SK-N-SH treated with all-trans-retinoic acid at 6 μM for 48 hours (cell line): ENCODE measurements at regions not wholly inside any gene's neighbourhood (a gene's known extent, or its start where the extent isn't known, plus 50 kb on each side); places are given as distances from the start of the nearest gene placed in this dataset.

Source experiments
- ATAC-seq: fragments of 200-7000 bp; cut with Tn5 transposase; 3 replicates; pipeline ENCODE4 v1.9.1; 2020; ENCODE audit warnings: mild to moderate bottlenecking, moderate library complexity
- CSDC2 ChIP-seq: fragments of 250-450 bp; sonication (Bioruptor Pico); IDR thresholded peaks from 2 replicates; pipeline ENCODE4 v1.5.0; 2020; ENCODE audit warnings: mild to moderate bottlenecking, moderate library complexity
- GLIS3 ChIP-seq: fragments of 250-450 bp; sonication (Bioruptor Pico); IDR thresholded peaks from 2 replicates; pipeline ENCODE4 v1.5.0; 2020; ENCODE audit warnings: mild to moderate bottlenecking, moderate library complexity
- ISL1 ChIP-seq: fragments of 250-450 bp; sonication (Bioruptor Pico); IDR thresholded peaks from 2 replicates; pipeline ENCODE4 v2.1.2; 2022; ENCODE audit warnings: mild to moderate bottlenecking, moderate library complexity
- OSR1 ChIP-seq: fragments of 250-450 bp; sonication (Bioruptor Pico); IDR thresholded peaks from 2 replicates; pipeline ENCODE4 v1.8.0; 2022; ENCODE audit warnings: moderate library complexity, mild to moderate bottlenecking, inconsistent platforms
- PPARA ChIP-seq: fragments of 250-450 bp; sonication (Bioruptor Pico); IDR thresholded peaks from 2 replicates; pipeline ENCODE4 v1.5.0; 2020; ENCODE audit warnings: mild to moderate bottlenecking, borderline replicate concordance
- RARB ChIP-seq: fragments of 250-450 bp; sonication (Bioruptor Pico); IDR thresholded peaks from 2 replicates; pipeline ENCODE4 v1.8.0; 2021; ENCODE audit warnings: mild to moderate bottlenecking, moderate library complexity
- SNAI2 ChIP-seq: fragments of 250-450 bp; sonication (Bioruptor Pico); IDR thresholded peaks from 2 replicates; pipeline ENCODE4 v1.5.0; 2020; ENCODE audit warnings: mild to moderate bottlenecking, moderate library complexity
- TCF4 ChIP-seq: fragments of 250-450 bp; sonication (Bioruptor Pico); IDR thresholded peaks from 2 replicates; pipeline ENCODE4 v1.8.0; 2021; ENCODE audit warnings: mild to moderate bottlenecking, moderate library complexity, borderline replicate concordance
- TOX ChIP-seq: fragments of 250-450 bp; sonication (Bioruptor Pico); IDR thresholded peaks from 2 replicates; pipeline ENCODE4 v1.8.0; 2021; ENCODE audit warnings: mild to moderate bottlenecking, moderate library complexity, borderline replicate concordance
- ZC3H10 ChIP-seq: fragments of 250-450 bp; sonication (Bioruptor Pico); IDR thresholded peaks from 2 replicates; pipeline ENCODE4 v1.5.1; 2021; ENCODE audit warnings: mild to moderate bottlenecking, moderate library complexity
- ZFP3 ChIP-seq: fragments of 250-450 bp; sonication (Bioruptor Pico); IDR thresholded peaks from 2 replicates; pipeline ENCODE4 v1.5.0; 2020; ENCODE audit warnings: mild to moderate bottlenecking, moderate library complexity
- ZFP30 ChIP-seq: fragments of 450-650 bp; formaldehyde crosslinking; IDR thresholded peaks from 2 replicates; pipeline ENCODE4 v1.5.0; 2022; ENCODE audit warnings: mild to moderate bottlenecking, moderate library complexity
- ZNF565 ChIP-seq: fragments of 450-650 bp; formaldehyde crosslinking; conservative IDR thresholded peaks from 2 replicates; pipeline ENCODE4 v1.5.0; 2020; ENCODE audit warnings: low read depth, mild to moderate bottlenecking, moderate library complexity
- ZNF70 ChIP-seq: fragments of 450-650 bp; formaldehyde crosslinking; IDR thresholded peaks from 2 replicates; pipeline ENCODE4 v1.5.0; 2020; ENCODE audit warnings: mild to moderate bottlenecking, moderate library complexity
- ZNF8 ChIP-seq: fragments of 450-650 bp; formaldehyde crosslinking; IDR thresholded peaks from 2 replicates; pipeline ENCODE4 v1.5.0; 2020; ENCODE audit warnings: mild to moderate bottlenecking, moderate library complexity
- TF ChIP-seq, protein P1 (sequence below): fragments of 250-450 bp; sonication (Bioruptor Pico); IDR thresholded peaks from 2 replicates; pipeline ENCODE4 v1.5.1; 2021; ENCODE audit warnings: mild to moderate bottlenecking, moderate library complexity
- TF ChIP-seq, protein P2 (sequence below): fragments of 250-450 bp; sonication (Bioruptor Pico); IDR thresholded peaks from 2 replicates; pipeline ENCODE4 v1.8.0; 2021; ENCODE audit warnings: low read depth, mild to moderate bottlenecking, moderate library complexity, borderline replicate concordance
- TF ChIP-seq, protein P3 (sequence below): fragments of 250-450 bp; sonication (Bioruptor Pico); IDR thresholded peaks from 2 replicates; pipeline ENCODE4 v1.5.0; 2020; ENCODE audit warnings: mild to moderate bottlenecking, moderate library complexity
- TF ChIP-seq, protein P4 (sequence below): fragments of 250-450 bp; sonication (Bioruptor Pico); IDR thresholded peaks from 2 replicates; pipeline ENCODE4 v1.5.1; 2020; ENCODE audit warnings: low read depth, mild to moderate bottlenecking, moderate library complexity

DNA sequence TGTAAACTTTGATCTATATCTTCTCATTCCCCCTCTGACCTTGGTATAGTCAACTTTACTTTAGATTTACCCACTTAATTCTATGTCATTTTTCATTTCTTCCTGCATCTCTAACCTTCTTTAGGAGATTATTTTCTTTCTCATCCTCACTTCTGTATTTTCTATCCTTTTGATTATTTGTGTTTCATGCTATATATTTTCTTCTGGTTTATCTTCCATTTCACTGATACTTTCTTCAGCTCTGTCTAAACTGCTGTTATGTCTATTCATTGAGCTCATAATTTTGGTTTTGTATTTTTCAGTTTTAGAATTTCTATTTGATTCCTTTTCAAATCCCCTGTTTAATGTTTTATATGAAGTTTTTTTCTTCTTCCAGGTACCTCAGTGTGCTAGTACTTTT lies 171.1 kb upstream of the LYZL1 start:
- no peak for ATAC-seq
- TF ChIP-seq, protein P1, sequence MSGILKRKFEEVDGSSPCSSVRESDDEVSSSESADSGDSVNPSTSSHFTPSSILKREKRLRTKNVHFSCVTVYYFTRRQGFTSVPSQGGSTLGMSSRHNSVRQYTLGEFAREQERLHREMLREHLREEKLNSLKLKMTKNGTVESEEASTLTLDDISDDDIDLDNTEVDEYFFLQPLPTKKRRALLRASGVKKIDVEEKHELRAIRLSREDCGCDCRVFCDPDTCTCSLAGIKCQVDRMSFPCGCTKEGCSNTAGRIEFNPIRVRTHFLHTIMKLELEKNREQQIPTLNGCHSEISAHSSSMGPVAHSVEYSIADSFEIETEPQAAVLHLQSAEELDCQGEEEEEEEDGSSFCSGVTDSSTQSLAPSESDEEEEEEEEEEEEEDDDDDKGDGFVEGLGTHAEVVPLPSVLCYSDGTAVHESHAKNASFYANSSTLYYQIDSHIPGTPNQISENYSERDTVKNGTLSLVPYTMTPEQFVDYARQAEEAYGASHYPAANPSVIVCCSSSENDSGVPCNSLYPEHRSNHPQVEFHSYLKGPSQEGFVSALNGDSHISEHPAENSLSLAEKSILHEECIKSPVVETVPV (CRISPR knock-in tag) = no peak
- peak; percentile 97 for TF ChIP-seq ZFP30 (CRISPR knock-in tag)
- TF ChIP-seq ZNF8 = peak; percentile 93
- TF ChIP-seq ZNF565 = no peak

DNA sequence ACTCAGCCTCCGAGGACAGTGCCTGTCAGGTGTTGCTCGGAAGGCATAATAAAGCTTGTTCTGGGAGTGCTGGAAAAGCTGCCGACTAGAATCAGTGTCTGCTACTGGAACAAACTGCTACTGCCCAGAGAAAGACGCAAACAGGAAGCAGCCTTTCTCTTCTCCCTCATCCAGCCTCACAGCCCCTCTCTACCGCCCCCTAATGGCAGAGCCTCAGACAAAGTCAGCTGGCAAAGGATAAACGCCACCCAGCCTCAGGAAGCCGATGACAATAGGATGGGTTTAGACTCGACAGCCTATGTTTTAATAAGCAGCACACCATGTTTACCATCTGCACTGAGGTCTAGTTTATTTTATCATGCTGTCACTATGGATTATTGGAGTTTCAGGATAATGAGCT lies 169.5 kb upstream of the LYZL1 start:
- ATAC-seq = no peak
- TF ChIP-seq CSDC2 (CRISPR knock-in tag) (no peak), ISL1 (CRISPR knock-in tag) (no peak), TOX (CRISPR knock-in tag) (no peak), PPARA (no peak), ZFP3 (no peak), ZNF8 (no peak), OSR1 (no peak), RARB (CRISPR knock-in tag) (no peak)
- TF ChIP-seq, protein P1 (CRISPR knock-in tag) = no peak
- TF ChIP-seq, protein P2, sequence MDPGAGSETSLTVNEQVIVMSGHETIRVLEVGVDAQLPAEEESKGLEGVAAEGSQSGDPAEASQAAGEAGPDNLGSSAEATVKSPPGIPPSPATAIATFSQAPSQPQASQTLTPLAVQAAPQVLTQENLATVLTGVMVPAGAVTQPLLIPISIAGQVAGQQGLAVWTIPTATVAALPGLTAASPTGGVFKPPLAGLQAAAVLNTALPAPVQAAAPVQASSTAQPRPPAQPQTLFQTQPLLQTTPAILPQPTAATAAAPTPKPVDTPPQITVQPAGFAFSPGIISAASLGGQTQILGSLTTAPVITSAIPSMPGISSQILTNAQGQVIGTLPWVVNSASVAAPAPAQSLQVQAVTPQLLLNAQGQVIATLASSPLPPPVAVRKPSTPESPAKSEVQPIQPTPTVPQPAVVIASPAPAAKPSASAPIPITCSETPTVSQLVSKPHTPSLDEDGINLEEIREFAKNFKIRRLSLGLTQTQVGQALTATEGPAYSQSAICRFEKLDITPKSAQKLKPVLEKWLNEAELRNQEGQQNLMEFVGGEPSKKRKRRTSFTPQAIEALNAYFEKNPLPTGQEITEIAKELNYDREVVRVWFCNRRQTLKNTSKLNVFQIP (CRISPR knock-in tag) = no peak

DNA sequence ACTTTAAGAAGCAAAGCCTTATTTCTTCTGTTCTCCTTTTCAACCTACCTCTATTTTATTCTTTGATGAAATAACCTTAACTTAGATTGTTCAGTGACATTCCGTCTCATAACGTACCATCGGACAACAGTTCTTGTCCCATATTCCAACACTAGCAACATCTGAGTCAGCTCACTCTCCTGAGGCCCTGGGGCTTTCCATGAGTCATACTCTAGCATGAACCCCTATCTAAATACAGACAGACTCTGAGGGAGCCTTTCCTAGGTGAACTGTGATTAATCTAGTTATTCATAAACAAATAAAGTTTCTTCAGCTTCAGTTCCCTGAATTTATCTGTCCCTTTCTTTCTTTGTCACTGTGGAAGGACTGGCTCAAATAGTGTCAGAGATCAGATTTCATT lies 168.7 kb upstream of the LYZL1 start:
- TF ChIP-seq TCF4 (no peak), ZNF8 (no peak), ZC3H10 (CRISPR knock-in tag) (no peak), ZNF565 (no peak), SNAI2 (CRISPR knock-in tag) (no peak), ZNF70 (CRISPR knock-in tag) (no peak), RARB (CRISPR knock-in tag) (no peak), ISL1 (CRISPR knock-in tag) (no peak), TOX (CRISPR knock-in tag) (no peak), GLIS3 (no peak)
- TF ChIP-seq, protein P3, sequence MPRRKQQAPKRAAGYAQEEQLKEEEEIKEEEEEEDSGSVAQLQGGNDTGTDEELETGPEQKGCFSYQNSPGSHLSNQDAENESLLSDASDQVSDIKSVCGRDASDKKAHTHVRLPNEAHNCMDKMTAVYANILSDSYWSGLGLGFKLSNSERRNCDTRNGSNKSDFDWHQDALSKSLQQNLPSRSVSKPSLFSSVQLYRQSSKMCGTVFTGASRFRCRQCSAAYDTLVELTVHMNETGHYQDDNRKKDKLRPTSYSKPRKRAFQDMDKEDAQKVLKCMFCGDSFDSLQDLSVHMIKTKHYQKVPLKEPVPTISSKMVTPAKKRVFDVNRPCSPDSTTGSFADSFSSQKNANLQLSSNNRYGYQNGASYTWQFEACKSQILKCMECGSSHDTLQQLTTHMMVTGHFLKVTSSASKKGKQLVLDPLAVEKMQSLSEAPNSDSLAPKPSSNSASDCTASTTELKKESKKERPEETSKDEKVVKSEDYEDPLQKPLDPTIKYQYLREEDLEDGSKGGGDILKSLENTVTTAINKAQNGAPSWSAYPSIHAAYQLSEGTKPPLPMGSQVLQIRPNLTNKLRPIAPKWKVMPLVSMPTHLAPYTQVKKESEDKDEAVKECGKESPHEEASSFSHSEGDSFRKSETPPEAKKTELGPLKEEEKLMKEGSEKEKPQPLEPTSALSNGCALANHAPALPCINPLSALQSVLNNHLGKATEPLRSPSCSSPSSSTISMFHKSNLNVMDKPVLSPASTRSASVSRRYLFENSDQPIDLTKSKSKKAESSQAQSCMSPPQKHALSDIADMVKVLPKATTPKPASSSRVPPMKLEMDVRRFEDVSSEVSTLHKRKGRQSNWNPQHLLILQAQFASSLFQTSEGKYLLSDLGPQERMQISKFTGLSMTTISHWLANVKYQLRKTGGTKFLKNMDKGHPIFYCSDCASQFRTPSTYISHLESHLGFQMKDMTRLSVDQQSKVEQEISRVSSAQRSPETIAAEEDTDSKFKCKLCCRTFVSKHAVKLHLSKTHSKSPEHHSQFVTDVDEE = no peak
- TF ChIP-seq, protein P2 (CRISPR knock-in tag) = no peak
- TF ChIP-seq, protein P4, sequence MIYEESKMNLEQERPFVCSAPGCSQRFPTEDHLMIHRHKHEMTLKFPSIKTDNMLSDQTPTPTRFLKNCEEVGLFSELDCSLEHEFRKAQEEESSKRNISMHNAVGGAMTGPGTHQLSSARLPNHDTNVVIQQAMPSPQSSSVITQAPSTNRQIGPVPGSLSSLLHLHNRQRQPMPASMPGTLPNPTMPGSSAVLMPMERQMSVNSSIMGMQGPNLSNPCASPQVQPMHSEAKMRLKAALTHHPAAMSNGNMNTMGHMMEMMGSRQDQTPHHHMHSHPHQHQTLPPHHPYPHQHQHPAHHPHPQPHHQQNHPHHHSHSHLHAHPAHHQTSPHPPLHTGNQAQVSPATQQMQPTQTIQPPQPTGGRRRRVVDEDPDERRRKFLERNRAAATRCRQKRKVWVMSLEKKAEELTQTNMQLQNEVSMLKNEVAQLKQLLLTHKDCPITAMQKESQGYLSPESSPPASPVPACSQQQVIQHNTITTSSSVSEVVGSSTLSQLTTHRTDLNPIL (CRISPR knock-in tag) = no peak
- TF ChIP-seq, protein P1 (CRISPR knock-in tag) = no peak
- ATAC-seq = peak; percentile 35; the same call in 1 of the 3 replicates
